Naive B cell (primary cell): ENCODE measurements at regions not wholly inside any gene's neighbourhood (a gene's known extent, or its start where the extent isn't known, plus 50 kb on each side); places are given as distances from the start of the nearest gene placed in this dataset.

Source experiments
- ATAC-seq, 2 donors: fragments of 150-1000 bp; cut with Tn5 transposase; 2 replicates each; pipeline ENCODE4 v1.10.0; 2021; ENCODE audit warnings: low read depth in 2 of 2, mild to moderate bottlenecking in 2 of 2, moderate library complexity in 2 of 2
- DNase-seq: peaks from one replicate; pipeline ENCODE4 v3.0.0; 2022
- H3K27ac Mint-ChIP-seq, 6 donors: one replicate each; pipeline ENCODE4 v1.8.0; 2020 to 2022; ENCODE audit warnings: mild to moderate bottlenecking in 6 of 6, mixed read lengths in 6 of 6, moderate library complexity in 5 of 6, inconsistent platforms in 2 of 6
- H3K27me3 Mint-ChIP-seq, 3 donors: one replicate each; pipeline ENCODE4 v1.8.0; 2021 to 2022; ENCODE audit warnings: mixed read lengths in 3 of 3, mild to moderate bottlenecking in 1 of 3
- H3K36me3 Mint-ChIP-seq, 2 donors: one replicate each; pipeline ENCODE4 v1.8.0; 2020 to 2022; ENCODE audit warnings: mixed read lengths in 2 of 2, inconsistent platforms in 1 of 2, mild to moderate bottlenecking in 1 of 2
- H3K4me1 Mint-ChIP-seq, 3 donors: one replicate each; pipeline ENCODE4 v1.8.0; 2020 to 2022; ENCODE audit warnings: mixed read lengths in 3 of 3, inconsistent platforms in 1 of 3, mild to moderate bottlenecking in 1 of 3, moderate library complexity in 1 of 3
- H3K4me3 Mint-ChIP-seq, 8 donors: one replicate each; pipeline ENCODE4 v1.8.0; 2020 to 2022; ENCODE audit warnings: mild to moderate bottlenecking in 8 of 8, mixed read lengths in 8 of 8, moderate library complexity in 8 of 8, inconsistent platforms in 2 of 8
- H3K9me3 Mint-ChIP-seq, 7 donors: one replicate each; pipeline ENCODE4 v1.8.0; 2020 to 2022; ENCODE audit warnings: mixed read lengths in 7 of 7, mild to moderate bottlenecking in 5 of 7, inconsistent platforms in 2 of 7, moderate library complexity in 1 of 7

DNA sequence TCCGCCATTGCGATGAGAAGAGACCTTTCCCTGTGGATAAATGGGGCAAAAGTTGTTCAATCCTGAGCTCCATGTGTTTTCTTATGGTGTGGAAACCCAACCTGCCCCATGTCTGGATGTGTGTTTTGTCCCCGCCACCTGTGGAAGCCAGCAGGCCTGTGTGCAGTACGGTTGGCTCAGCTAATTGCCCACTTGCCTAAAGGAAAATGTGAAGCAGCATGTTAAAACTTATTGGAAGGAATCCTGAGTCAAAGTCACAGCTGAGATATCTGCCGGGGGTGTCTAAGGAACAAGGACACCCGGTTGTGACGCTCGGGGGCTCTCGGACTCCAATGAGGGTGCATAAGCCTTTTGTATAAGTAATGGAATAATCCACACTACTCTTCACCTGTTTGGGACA, 361.1 kb upstream of the IRX1 start:
- peaks cover 5 to 20% (median 9%) of the 10 kb centered on the region in 7 donors for H3K9me3 Mint-ChIP-seq
- H3K27ac Mint-ChIP-seq, result no peak overlapping the region
- no peaks in the 10 kb centered on the region for H3K4me1 Mint-ChIP-seq
- H3K27me3 Mint-ChIP-seq, result no peaks in the 10 kb centered on the region
- H3K4me3 Mint-ChIP-seq, result no peak overlapping the region
- no peaks in the 10 kb centered on the region for H3K36me3 Mint-ChIP-seq
- DNase-seq, result no peak
- no peak for ATAC-seq

DNA sequence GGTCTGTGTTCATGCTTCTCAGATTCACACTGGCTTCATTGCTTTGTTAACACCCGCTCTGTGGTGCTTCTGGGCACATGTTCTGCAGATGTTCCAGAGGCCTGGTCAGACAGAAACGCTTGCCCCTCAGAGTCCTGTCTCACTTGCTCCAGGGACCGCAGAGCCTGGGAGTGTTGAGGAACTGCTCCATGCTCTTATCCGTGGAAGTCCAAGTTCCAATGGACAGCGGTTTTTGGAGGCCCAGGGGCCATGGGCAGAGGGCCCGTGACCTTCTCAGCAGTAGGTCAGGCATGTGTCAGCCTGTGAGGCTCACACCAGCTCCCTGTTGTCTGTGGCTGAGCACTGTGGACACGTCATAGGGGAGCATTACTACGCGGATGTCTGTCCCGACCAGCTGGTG, 364.7 kb upstream of the IRX1 start:
- no peaks in the 10 kb centered on the region for H3K27me3 Mint-ChIP-seq
- DNase-seq, result no peak
- no peak for ATAC-seq
- H3K9me3 Mint-ChIP-seq, result peaks cover 3 to 12% (median 7%) of the 10 kb centered on the region in 7 donors
- H3K4me3 Mint-ChIP-seq, result no peak overlapping the region
- no peaks in the 10 kb centered on the region for H3K36me3 Mint-ChIP-seq
- H3K4me1 Mint-ChIP-seq, result no peaks in the 10 kb centered on the region
- H3K27ac Mint-ChIP-seq, result no peak overlapping the region

DNA sequence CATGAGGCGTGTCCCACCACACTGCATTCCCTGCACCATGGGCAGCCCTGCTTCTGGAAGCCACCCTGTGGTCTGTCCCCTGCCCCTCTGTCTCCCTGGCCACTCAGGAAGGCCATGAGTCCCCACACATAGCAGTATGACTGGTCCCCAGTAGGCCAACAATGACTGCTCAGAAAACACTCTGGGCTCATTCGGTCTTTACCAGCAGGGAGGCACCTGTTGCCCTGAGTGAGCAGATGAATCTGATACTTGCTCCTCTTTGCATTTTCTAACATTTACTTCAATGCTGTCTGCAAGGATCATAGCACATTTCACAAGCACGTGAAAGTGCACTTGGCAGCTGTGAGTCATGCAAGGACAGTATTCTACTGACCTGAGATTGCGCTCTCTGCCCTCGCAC, 365.4 kb upstream of the IRX1 start:
- H3K4me3 Mint-ChIP-seq, result no peak overlapping the region
- H3K4me1 Mint-ChIP-seq, result no peaks in the 10 kb centered on the region
- ATAC-seq, result no peak
- H3K9me3 Mint-ChIP-seq, result peaks cover 3 to 10% (median 6%) of the 10 kb centered on the region in 7 donors
- H3K36me3 Mint-ChIP-seq, result no peaks in the 10 kb centered on the region
- H3K27me3 Mint-ChIP-seq, result no peaks in the 10 kb centered on the region
- H3K27ac Mint-ChIP-seq, result no peak overlapping the region
- no peak for DNase-seq

DNA sequence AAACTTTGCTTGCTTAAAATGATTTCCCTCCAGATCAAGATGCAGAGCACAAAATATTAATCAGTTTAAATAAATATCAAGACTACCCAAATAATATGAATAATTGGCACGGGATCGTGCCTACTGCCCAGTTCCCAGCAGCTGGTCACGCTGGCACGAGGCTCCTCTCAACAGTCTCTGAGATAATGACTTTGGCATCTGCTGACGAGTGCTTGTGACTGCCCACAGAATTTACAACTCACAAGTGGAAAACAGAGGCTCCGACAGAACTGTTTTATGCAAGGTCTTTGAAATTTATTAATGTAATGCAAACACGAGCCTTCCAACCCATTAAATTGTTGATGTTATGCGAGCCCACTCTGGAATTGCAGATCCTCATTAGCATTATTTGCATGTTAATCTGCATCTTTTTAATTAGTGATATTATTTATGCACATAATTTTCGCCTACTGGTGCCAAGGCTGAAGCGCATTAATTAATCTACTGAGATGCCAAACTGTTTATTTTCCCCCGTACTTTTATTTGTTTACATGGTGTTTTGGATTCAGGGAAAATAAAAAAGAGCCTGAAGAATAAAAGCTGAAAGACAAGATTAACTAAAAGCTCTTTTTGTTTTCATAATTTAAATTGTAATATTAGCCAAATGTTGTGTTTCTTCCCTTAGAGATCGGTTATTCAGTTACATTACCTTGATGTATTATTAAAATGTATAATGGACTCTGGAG, 369.3 kb upstream of the IRX1 start:
- Mint-ChIP-seq H3K36me3 (no peaks in the 10 kb centered on the region), H3K27me3 (no peaks in the 10 kb centered on the region), H3K4me3 (no peak overlapping the region), H3K27ac (no peak overlapping the region), H3K4me1 (no peaks in the 10 kb centered on the region), H3K9me3 (peaks cover 0 to 6% (median 4%) of the 10 kb centered on the region in 7 donors)
- DNase-seq (no peak), ATAC-seq (no peak)

DNA sequence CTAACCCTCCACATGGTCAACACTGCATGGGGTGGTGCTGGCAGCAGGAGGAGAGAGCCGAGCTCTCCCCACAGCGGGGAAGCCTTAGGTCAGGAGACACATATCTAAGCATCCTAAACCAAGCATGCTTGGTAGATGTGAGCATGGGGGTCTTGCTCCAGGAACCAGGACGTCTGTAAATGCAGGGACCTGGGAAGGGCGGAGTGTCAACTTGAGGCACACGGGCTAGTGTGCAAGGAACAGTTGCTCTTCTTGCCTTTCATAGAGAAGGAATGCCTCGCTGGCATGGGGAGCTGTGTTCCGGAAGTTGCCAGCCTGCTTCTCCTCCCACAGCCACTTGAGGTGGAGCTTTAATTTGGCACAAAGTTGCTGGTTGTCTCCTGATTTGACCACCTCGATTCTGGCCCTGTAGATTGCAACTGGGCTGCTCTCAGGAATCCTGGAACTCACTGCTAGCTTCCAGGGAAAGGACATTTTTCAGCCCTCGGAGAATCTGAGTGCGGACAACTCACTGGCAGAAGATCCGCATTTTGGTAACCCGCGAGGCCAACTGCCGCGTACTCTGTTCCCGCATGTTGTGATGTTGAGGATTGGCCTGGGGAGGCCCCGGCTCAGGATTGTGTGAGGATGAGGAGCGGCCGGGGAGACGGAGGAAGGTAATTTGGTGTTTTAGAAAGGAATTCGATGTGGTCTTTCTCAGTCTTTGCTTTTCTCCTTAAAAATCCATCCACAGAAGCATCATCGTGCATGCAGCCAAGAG, 370.3 kb upstream of the IRX1 start:
- DNase-seq (no peak), ATAC-seq (no peak)
- Mint-ChIP-seq H3K36me3 (no peaks in the 10 kb centered on the region), H3K9me3 (peaks cover 0 to 6% (median 4%) of the 10 kb centered on the region in 7 donors), H3K4me3 (no peak overlapping the region), H3K27ac (no peak overlapping the region), H3K27me3 (no peaks in the 10 kb centered on the region), H3K4me1 (no peaks in the 10 kb centered on the region)

DNA sequence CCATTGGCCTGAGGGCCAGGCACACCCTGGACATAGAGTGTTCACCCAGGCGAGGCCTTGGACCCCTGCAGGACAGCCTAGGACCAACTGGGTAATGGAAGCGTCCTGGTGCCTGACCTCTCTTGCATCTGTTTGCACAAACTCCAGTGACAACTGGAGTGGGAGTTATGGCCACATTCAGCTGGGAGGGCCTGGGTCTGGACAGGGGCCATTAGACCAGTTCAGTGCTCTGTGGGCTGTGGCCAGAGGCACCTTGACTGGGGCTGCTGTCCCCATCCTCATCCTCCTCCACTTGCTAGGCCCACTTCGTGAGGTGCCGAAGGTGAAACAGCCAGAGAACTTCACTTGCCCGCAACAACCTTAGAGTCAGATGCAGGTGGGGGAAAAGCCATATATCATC, 372.7 kb upstream of the IRX1 start:
- H3K36me3 Mint-ChIP-seq, result no peaks in the 10 kb centered on the region
- no peak overlapping the region for H3K4me3 Mint-ChIP-seq
- no peaks in the 10 kb centered on the region for H3K27me3 Mint-ChIP-seq
- H3K27ac Mint-ChIP-seq, result no peak overlapping the region
- DNase-seq, result no peak
- peaks cover 0 to 6% (median 3%) of the 10 kb centered on the region in 7 donors for H3K9me3 Mint-ChIP-seq
- no peak for ATAC-seq
- no peaks in the 10 kb centered on the region for H3K4me1 Mint-ChIP-seq

DNA sequence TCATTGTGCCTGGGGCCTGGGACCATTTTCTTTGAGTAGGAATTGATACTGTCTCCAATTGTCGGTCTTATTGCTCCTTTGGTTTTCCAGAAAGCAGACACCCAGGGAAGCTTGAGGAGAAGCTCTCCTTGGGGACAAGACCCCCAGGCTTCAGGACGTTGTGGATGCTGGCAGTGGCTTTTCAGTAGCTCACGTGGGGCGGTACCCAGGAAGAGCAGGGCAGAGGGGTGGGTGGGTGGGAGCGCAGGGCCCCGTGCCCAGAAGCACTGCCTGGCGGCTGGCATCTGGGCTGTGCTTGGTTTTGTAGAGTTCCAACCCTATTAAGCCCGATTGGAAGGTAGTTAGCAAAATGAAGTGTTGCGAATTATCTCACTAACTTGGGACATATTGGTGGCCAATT, 374.2 kb upstream of the IRX1 start:
- no peak for DNase-seq
- Mint-ChIP-seq H3K27ac (no peak overlapping the region), H3K27me3 (no peaks in the 10 kb centered on the region), H3K4me1 (no peaks in the 10 kb centered on the region), H3K4me3 (no peak overlapping the region), H3K36me3 (no peaks in the 10 kb centered on the region), H3K9me3 (peaks cover 0 to 6% (median 3%) of the 10 kb centered on the region in 7 donors)
- ATAC-seq, result no peak

DNA sequence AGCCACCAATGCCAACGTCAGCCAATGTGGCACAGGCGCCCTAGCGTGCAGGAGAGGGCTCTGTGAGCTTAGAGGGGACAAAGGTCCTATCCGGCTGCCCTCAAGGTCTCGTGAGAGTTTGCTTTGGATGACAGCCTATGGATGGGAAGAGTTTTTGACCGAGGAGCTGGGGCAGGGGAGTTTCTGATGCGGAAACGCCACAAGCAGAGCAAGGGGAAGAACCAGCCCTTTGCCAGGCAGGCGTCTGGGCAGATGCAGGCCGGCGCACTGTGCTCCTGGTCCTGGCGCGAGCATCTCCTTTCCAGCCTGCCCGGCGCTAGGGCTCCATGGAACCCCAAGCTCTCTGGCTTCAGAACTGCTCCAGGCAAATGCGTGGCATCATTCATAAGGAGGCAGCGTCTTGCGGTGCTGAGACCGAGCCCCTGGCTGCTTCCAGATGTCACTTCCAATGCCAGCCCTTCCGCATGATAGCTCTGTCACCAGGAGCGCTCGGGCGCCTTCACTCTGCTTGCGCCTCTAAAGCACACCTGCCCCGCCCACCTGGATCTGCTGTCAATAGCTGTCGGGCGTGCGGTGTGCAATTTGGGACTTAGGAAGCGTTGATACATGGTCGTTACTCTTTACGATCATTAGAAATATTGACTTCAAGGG, 374.9 kb upstream of the IRX1 start:
- no peak for DNase-seq
- Mint-ChIP-seq H3K9me3 (peaks cover 0 to 9% (median 3%) of the 10 kb centered on the region in 7 donors), H3K4me1 (no peaks in the 10 kb centered on the region), H3K27ac (no peak overlapping the region), H3K36me3 (no peaks in the 10 kb centered on the region), H3K27me3 (no peaks in the 10 kb centered on the region), H3K4me3 (peak overlapping the region in 1 of 8 donors; percentile 66)
- no peak for ATAC-seq

DNA sequence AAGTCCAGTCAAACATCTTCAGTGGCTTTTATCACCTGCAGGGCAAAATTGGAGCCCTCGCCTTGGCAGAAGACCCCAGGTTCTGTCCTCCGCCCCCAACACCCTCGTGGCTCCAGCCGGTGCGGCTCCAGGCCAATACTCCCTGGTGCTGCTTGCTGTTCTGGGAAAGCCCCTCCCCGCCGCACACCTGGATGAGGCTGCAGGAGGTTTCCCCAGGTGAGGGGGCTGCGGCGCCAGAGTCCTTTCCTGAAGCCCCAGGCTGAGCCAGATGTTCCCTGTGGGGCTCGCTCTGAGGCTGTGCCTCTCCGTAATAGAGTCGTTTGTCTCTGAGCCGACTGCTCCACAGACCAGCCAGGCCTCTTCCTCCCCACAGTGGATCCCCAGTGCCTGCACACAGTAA, 375.4 kb upstream of the IRX1 start:
- Mint-ChIP-seq H3K9me3 (peaks cover 0 to 9% (median 3%) of the 10 kb centered on the region in 7 donors), H3K4me1 (no peaks in the 10 kb centered on the region), H3K36me3 (no peaks in the 10 kb centered on the region), H3K27me3 (no peaks in the 10 kb centered on the region), H3K27ac (no peak overlapping the region), H3K4me3 (peak overlapping the region in 1 of 8 donors; percentile 66)
- DNase-seq, result no peak
- ATAC-seq, result no peak

DNA sequence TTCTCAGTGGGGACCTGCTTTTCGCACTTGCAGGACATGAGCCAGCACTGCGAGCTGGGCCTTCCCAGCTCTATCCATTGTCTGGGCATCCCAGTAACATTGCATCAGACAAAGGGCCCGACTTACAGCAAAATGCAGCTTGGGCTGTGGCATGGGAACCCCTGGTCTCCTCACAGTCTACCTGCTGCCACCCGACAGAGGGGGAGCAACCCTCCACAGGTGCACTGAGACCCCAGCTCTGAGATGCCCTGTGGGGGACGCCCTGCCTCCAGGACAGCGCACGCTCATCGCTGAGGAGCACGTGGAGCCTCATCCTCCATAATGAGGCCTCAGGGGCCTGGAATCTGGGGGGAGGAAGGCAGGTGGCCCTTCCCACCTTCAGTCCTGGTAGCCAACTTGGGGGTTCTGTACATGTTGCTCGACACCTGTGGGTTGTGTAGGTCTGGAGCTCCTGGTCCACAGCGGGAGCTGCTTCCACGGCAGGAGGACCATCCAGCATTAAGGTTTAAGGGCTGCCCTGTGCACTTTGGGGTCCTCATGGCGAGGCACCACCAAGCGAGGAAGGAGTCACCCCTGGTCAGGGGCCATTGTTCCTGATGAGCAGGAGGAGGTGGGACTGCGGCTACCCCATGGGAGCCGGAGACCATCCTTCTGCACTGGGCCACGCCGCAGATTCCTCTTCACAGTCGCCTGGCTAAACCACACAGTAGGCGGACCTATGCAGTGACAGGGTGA, 376.5 kb upstream of the IRX1 start:
- no peaks in the 10 kb centered on the region for H3K36me3 Mint-ChIP-seq
- ATAC-seq (no peak), DNase-seq (no peak)
- H3K27ac Mint-ChIP-seq, result no peak overlapping the region
- no peaks in the 10 kb centered on the region for H3K27me3 Mint-ChIP-seq
- H3K4me1 Mint-ChIP-seq, result no peaks in the 10 kb centered on the region
- H3K9me3 Mint-ChIP-seq, result peaks cover 0 to 9% (median 3%) of the 10 kb centered on the region in 7 donors
- H3K4me3 Mint-ChIP-seq, result no peak overlapping the region

DNA sequence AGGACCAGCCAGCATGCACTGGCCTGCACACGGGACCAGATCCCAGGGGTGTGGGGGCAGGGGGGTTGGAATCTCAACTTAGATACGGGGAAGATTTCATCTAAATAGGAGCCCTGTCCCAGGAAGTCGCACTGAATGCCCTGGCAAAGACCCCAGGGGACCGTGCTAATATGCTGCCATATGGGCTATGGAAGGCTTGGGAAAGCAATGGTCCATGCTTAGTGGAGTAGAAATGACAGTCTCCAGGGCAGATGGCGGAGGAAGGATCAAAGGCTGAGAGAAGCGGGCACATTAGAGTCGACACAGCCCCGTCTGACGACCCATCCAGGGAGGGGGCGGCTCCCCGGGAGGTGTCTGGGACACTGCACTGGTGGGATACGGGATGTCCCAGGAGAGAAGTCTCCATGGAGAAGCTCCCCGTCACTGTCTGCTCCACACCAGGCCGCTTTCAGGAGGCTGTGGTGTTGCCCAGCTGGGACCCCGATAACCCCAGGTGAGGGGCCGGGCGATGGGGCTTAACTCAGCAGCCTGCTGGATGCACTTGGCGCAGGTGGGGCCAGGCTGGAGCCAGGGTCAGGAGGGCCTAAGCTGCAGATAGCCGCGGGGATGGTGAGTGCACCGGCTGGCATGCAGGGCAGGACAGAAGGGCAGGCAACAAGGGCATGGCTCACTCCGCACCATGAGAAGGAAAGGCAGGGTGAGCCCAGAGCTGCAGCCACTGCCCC, 377.7 kb upstream of the IRX1 start:
- ATAC-seq (no peak), DNase-seq (no peak)
- Mint-ChIP-seq H3K27ac (no peak overlapping the region), H3K27me3 (no peaks in the 10 kb centered on the region), H3K9me3 (peaks cover 0 to 13% (median 6%) of the 10 kb centered on the region in 7 donors), H3K36me3 (no peaks in the 10 kb centered on the region), H3K4me1 (no peaks in the 10 kb centered on the region), H3K4me3 (no peak overlapping the region)

DNA sequence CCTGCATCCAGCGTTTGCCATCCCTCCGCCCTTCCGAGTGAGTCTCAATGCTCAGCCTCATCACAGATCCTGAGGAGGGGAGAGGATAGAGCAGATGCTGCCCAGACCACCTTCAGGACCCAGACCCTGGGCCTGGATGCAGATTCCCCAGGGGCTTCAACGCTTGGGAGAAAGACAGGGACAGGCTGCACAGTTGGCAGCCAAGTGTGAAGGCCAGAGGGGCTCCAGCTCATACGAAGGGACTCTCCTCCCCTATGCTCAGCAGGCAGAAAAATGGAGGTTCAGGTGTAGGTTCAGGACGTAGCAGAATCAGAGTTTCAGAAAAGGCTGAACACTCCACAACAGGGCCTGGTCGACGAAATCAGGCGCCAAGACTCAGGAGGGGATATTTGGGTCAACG, 378.5 kb upstream of the IRX1 start:
- no peak for ATAC-seq
- H3K4me3 Mint-ChIP-seq, result no peak overlapping the region
- peaks cover 0 to 15% (median 6%) of the 10 kb centered on the region in 7 donors for H3K9me3 Mint-ChIP-seq
- H3K36me3 Mint-ChIP-seq, result no peaks in the 10 kb centered on the region
- H3K27me3 Mint-ChIP-seq, result no peaks in the 10 kb centered on the region
- H3K4me1 Mint-ChIP-seq, result no peaks in the 10 kb centered on the region
- no peak overlapping the region for H3K27ac Mint-ChIP-seq
- DNase-seq, result no peak

DNA sequence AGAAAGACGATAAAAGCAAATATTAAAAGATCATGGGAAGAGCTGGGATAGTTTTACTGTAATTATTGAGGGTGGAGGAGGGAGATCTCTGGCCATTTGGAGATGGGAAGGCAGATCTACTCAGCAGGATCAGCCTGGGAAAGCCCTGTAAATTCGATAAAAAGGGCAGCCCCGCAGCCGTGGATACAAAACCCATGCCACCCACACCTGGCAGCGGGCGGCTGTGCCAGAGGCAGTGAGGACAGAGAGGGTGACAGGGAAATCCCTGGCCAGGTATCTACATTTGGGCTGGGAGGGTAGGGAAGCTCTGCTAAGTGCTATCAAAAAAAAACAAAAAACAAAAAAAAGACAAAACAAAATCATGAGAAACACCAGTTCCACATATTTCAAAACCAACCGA, 379.2 kb upstream of the IRX1 start:
- Mint-ChIP-seq H3K27ac (no peak overlapping the region), H3K4me3 (no peak overlapping the region), H3K27me3 (no peaks in the 10 kb centered on the region), H3K36me3 (no peaks in the 10 kb centered on the region), H3K9me3 (peaks cover 0 to 15% (median 6%) of the 10 kb centered on the region in 7 donors), H3K4me1 (no peaks in the 10 kb centered on the region)
- no peak for DNase-seq
- no peak for ATAC-seq
